ENCODE measurements at regions not wholly inside any gene's neighbourhood (a gene's known extent, or its start where the extent isn't known, plus 50 kb on each side); places are given as distances from the start of the nearest gene placed in this dataset.

GRCh38 chr12:28027328-28027727 is 54.8 kb upstream of the PTHLH start:
- peaks cover 0 to 3% of the 10 kb centered on the region in 2 donors for H3K9me3 ChIP-seq (replicated peaks in 1 of 2; ENCODE audit: control insufficient read depth in 1 of 2, insufficient read depth in 1 of 2, low read length in 2 of 2)
- no peaks in the 10 kb centered on the region for H3K4me1 ChIP-seq (ENCODE audit: control insufficient read depth in 1 of 2, insufficient read depth in 2 of 2, low read length in 2 of 2)
- H3K36me3 ChIP-seq (replicated peaks in 1 of 2; ENCODE audit: control insufficient read depth in 1 of 2, insufficient read depth in 2 of 2, low read length in 2 of 2) = no peaks in the 10 kb centered on the region
- intact Hi-C loops (cut with micrococcal nuclease) = no loop called here
- H3K4me2 ChIP-seq (replicated peaks; ENCODE audit: extremely low read depth, low read length, poor library complexity, severe bottlenecking) = no peak overlapping the region
- no peaks in the 10 kb centered on the region for H3K4me1 Mint-ChIP-seq
- peaks cover 0 to 3% (median 2%) of the 10 kb centered on the region in 3 donors for H3K27me3 Mint-ChIP-seq (ENCODE audit: low read depth in 3 of 3)
- H3K79me2 ChIP-seq (ENCODE audit: insufficient read depth, low read length) = no peaks in the 10 kb centered on the region
- no peaks in the 10 kb centered on the region for H4K20me1 ChIP-seq (ENCODE audit: insufficient read depth, low read length)
- H3K27ac Mint-ChIP-seq = no peak overlapping the region
- no peaks in the 10 kb centered on the region for H3K36me3 Mint-ChIP-seq
- H3K27me3 ChIP-seq (ENCODE audit: control insufficient read depth in 2 of 2, insufficient read depth in 2 of 2, low read length in 2 of 2) = no peaks in the 10 kb centered on the region
- no peak overlapping the region for H3K27ac ChIP-seq (ENCODE audit: low read depth in 1 of 2, low read length in 2 of 2)
- H2AFZ ChIP-seq (ENCODE audit: insufficient read depth, low read depth, low read length, poor library complexity, severe bottlenecking) = no peak overlapping the region
- H3K9ac ChIP-seq (ENCODE audit: insufficient read depth, low read length, poor library complexity, severe bottlenecking) = no peak overlapping the region
- H3K9me3 Mint-ChIP-seq = peaks cover 0 to 8% (median 3%) of the 10 kb centered on the region in 7 donors
- DNase-seq = no peak
- H3K4me3 ChIP-seq (replicated peaks in 1 of 3; ENCODE audit: low read depth in 2 of 3, low read length in 3 of 3) = no peak overlapping the region
- 27% methylated on average over 3 of the region's 5 CpGs for WGBS (ENCODE audit: insufficient coverage)
- TF ChIP-seq CTCF (IDR thresholded peaks at IDR 0.05) = no peak
- no peak overlapping the region for H3K4me3 Mint-ChIP-seq

- H3K4me3 ChIP-seq (replicated peaks in 1 of 3; ENCODE audit: low read depth in 2 of 3, low read length in 3 of 3) = no peak overlapping the region
- no peak overlapping the region for H3K27ac ChIP-seq (ENCODE audit: low read depth in 1 of 2, low read length in 2 of 2)
- no peak overlapping the region for H2AFZ ChIP-seq (ENCODE audit: insufficient read depth, low read depth, low read length, poor library complexity, severe bottlenecking)
- Mint-ChIP-seq H3K27ac (no peak overlapping the region), H3K36me3 (no peaks in the 10 kb centered on the region), H3K4me1 (no peaks in the 10 kb centered on the region), H3K4me3 (peak overlapping the region in 1 of 2 donors; percentile 14), H3K9me3 (peaks cover 0 to 4% (median 3%) of the 10 kb centered on the region in 7 donors), H3K27me3 (ENCODE audit: low read depth in 3 of 3) (peaks cover 0 to 3% (median 2%) of the 10 kb centered on the region in 3 donors)
- H3K4me1 ChIP-seq (ENCODE audit: control insufficient read depth in 1 of 2, insufficient read depth in 2 of 2, low read length in 2 of 2) = no peaks in the 10 kb centered on the region
- H3K9ac ChIP-seq (ENCODE audit: insufficient read depth, low read length, poor library complexity, severe bottlenecking) = no peak overlapping the region
- H3K27me3 ChIP-seq (ENCODE audit: control insufficient read depth in 2 of 2, insufficient read depth in 2 of 2, low read length in 2 of 2) = no peaks in the 10 kb centered on the region
- 95% methylated on average over 7 of the region's 11 CpGs for WGBS (ENCODE audit: insufficient coverage)
- H3K79me2 ChIP-seq (ENCODE audit: insufficient read depth, low read length) = no peaks in the 10 kb centered on the region
- intact Hi-C loops (cut with micrococcal nuclease) = no loop called here
- TF ChIP-seq CTCF (IDR thresholded peaks at IDR 0.05) = no peak
- no peak overlapping the region for H3K4me2 ChIP-seq (replicated peaks; ENCODE audit: extremely low read depth, low read length, poor library complexity, severe bottlenecking)
- H3K36me3 ChIP-seq (replicated peaks in 1 of 2; ENCODE audit: control insufficient read depth in 1 of 2, insufficient read depth in 2 of 2, low read length in 2 of 2) = no peaks in the 10 kb centered on the region
- peaks cover 0 to 3% of the 10 kb centered on the region in 2 donors for H3K9me3 ChIP-seq (replicated peaks in 1 of 2; ENCODE audit: control insufficient read depth in 1 of 2, insufficient read depth in 1 of 2, low read length in 2 of 2)
- no peak for DNase-seq
- no peaks in the 10 kb centered on the region for H4K20me1 ChIP-seq (ENCODE audit: insufficient read depth, low read length)
Observed at GRCh38 chr12:28027947-28028724, 55.6 kb upstream of the PTHLH start.
